K562 (cell line): ENCODE measurements at regions not wholly inside any gene's neighbourhood (a gene's known extent, or its start where the extent isn't known, plus 50 kb on each side); places are given as distances from the start of the nearest gene placed in this dataset.

Experiments used
- ATAC-seq: fragments of 200-7000 bp; cut with Tn5 transposase; 3 replicates; pipeline ENCODE4 v1.9.1; 2020; ENCODE audit warnings: moderate library complexity
- BruUV-seq: library from RNA; stranded (reverse); fragments of 400-500 nt; replicated peaks from 2 replicates; lab custom pipeline; 2021; lab: Mats Ljungman, UMichigan
- CTCF ChIA-PET: fragments of 300-600 bp; formaldehyde crosslinking; extraction: SDS; loops from one replicate; lab custom pipeline; 2021; ENCODE audit warnings: low intra/inter-chr PET ratio; lab: Yijun Ruan, JAX
- POLR2A ChIA-PET: fragments of 300-600, 350-650 bp; sonication (Branson Sonifier 250); formaldehyde crosslinking; extraction: SDS; loops from one replicate; lab custom pipeline; 2021; ENCODE audit warnings: antibody characterized with exemption, inconsistent platforms; lab: Yijun Ruan, JAX
- DNase-seq, 4 experiments: peaks; one replicate each; pipeline versions ENCODE4 v3.0.0 to v3.0.0-alpha.2; 2011 to 2018; ENCODE audit warnings: low spot score in 3 of 4, mixed read lengths in 3 of 4; ENCODE audit errors: extremely low read depth in 1 of 4
- FAIRE-seq: peaks from 2 replicates; lab custom pipeline; 2011; peaks lifted over from hg19 to GRCh38; lab: Jason Lieb, UNC
- H2AFZ ChIP-seq: 2 replicates; pipeline ENCODE4 v1.6.0; 2011; ENCODE audit warnings: low read depth, low read length, control low read depth, inconsistent platforms
- H3K27ac ChIP-seq: fragments of 200-600 bp; 3 replicates; pipeline ENCODE4 v1.8.0; 2011; ENCODE audit warnings: low read depth, mild to moderate bottlenecking, control low read depth, inconsistent platforms, low read length, moderate library complexity, mixed read lengths; ENCODE audit errors: extremely low read depth
- H3K27me3 ChIP-seq, 2 experiments: fragments of 300-600 bp in 1 of 2; 2 replicates in 1 of 2; 3 replicates in 1 of 2; pipeline versions ENCODE4 v1.6.0 to v1.8.0; 2011; ENCODE audit warnings: inconsistent platforms in 2 of 2, low read length in 2 of 2, mild to moderate bottlenecking in 1 of 2, mixed read lengths in 1 of 2, moderate library complexity in 1 of 2; ENCODE audit not compliant: control insufficient read depth in 2 of 2, insufficient read depth in 2 of 2
- H3K36me3 ChIP-seq: fragments of 300-600 bp; 3 replicates; pipeline ENCODE4 v1.8.0; 2011; ENCODE audit warnings: mild to moderate bottlenecking, low read length, inconsistent platforms; ENCODE audit not compliant: control insufficient read depth, insufficient read depth
- H3K4me1 ChIP-seq, 2 experiments: fragments of 200-600 bp in 1 of 2; replicated peaks in 1 of 2; 2 replicates in 1 of 2; 3 replicates in 1 of 2; pipeline versions ENCODE4 v1.5.1 to v1.8.0; 2011; ENCODE audit warnings: inconsistent platforms in 2 of 2, low read length in 2 of 2, mild to moderate bottlenecking in 1 of 2, mixed read lengths in 1 of 2, moderate library complexity in 1 of 2; ENCODE audit not compliant: control insufficient read depth in 2 of 2, insufficient read depth in 2 of 2
- H3K4me2 ChIP-seq: 2 replicates; pipeline ENCODE4 v1.6.1; 2011; ENCODE audit warnings: low read length, control low read depth, inconsistent platforms, mixed read lengths; ENCODE audit not compliant: insufficient read depth
- H3K4me3 ChIP-seq: fragments of 200-600 bp; sonication (generic), shearing (Covaris generic); 2 replicates; pipeline ENCODE4 v1.5.1; 2016; ENCODE audit warnings: control low read depth, inconsistent platforms
- H3K79me2 ChIP-seq: fragments of 200-600 bp; 3 replicates; pipeline ENCODE4 v1.8.0; 2011; ENCODE audit warnings: low read length, inconsistent platforms; ENCODE audit not compliant: control insufficient read depth, insufficient read depth
- H3K9ac ChIP-seq, 2 experiments: 2 replicates each; pipeline versions ENCODE4 v1.6.0 to v1.6.1; 2011; ENCODE audit warnings: low read depth in 2 of 2, low read length in 2 of 2, control low read depth in 1 of 2, inconsistent platforms in 1 of 2, mild to moderate bottlenecking in 1 of 2, mixed read lengths in 1 of 2; ENCODE audit not compliant: insufficient read depth in 1 of 2
- H3K9me1 ChIP-seq: one replicate; pipeline ENCODE4 v1.6.0; 2011; ENCODE audit warnings: inconsistent platforms, mild to moderate bottlenecking, low read length, moderate library complexity; ENCODE audit not compliant: control insufficient read depth, insufficient read depth
- H3K9me3 ChIP-seq: replicated peaks from 2 replicates; pipeline ENCODE4 v1.5.1; 2011; ENCODE audit warnings: low read depth, low read length, inconsistent platforms; ENCODE audit not compliant: control insufficient read depth, insufficient read depth
- H4K20me1 ChIP-seq: replicated peaks from 2 replicates; pipeline ENCODE4 v1.6.1; 2011; ENCODE audit warnings: low read length, inconsistent platforms, mixed read lengths; ENCODE audit not compliant: control insufficient read depth, insufficient read depth
- E2F5 ChIP-seq: sonication (generic); formaldehyde crosslinking; IDR thresholded peaks from 2 replicates; pipeline ENCODE4 v1.8.0; 2022; ENCODE audit warnings: mild to moderate bottlenecking, missing genetic modification reagents
- EHMT2 ChIP-seq: fragments of 450-650 bp; IDR thresholded peaks from 2 replicates; pipeline ENCODE4 v1.6.1; 2018; ENCODE audit warnings: antibody characterized with exemption
- IRF1 ChIP-seq: sonication (generic); formaldehyde crosslinking; IDR thresholded peaks from 2 replicates; pipeline ENCODE4 v1.8.0; 2022; ENCODE audit warnings: missing genetic modification reagents, mild to moderate bottlenecking, borderline replicate concordance
- POLR2AphosphoS2 ChIP-seq: IDR thresholded peaks from 2 replicates; pipeline ENCODE4 v1.6.1; 2012; ENCODE audit warnings: low read length, improper control_type of control experiment
- SMAD3 ChIP-seq: fragments of 450-650 bp; formaldehyde crosslinking; conservative IDR thresholded peaks from 2 replicates; pipeline ENCODE4 v1.4.0; 2020; ENCODE audit warnings: mild to moderate bottlenecking
- THRB ChIP-seq: fragments of 450-650 bp; formaldehyde crosslinking; conservative IDR thresholded peaks from 2 replicates; pipeline ENCODE4 v1.4.0; 2022; ENCODE audit warnings: mild to moderate bottlenecking, missing genetic modification characterization
- XRCC3 ChIP-seq: fragments of 450-650 bp; IDR thresholded peaks from 2 replicates; pipeline ENCODE4 v1.6.1; 2017; ENCODE audit warnings: mild to moderate bottlenecking, moderate library complexity
- ZNF224 ChIP-seq: sonication (generic); formaldehyde crosslinking; IDR thresholded peaks from 2 replicates; pipeline ENCODE4 v1.8.0; 2022; ENCODE audit warnings: mild to moderate bottlenecking, missing genetic modification reagents
- ZNF707 ChIP-seq: fragments of 250-450 bp; sonication (Bioruptor Pico); conservative IDR thresholded peaks from 2 replicates; pipeline ENCODE4 v1.8.0; 2022; ENCODE audit warnings: inconsistent platforms, mild to moderate bottlenecking, moderate library complexity
- ZSCAN29 ChIP-seq: fragments of 450-650 bp; IDR thresholded peaks from 2 replicates; pipeline ENCODE4 v1.6.1; 2017
- WGBS: fragments of 100-300 bp; shearing (Covaris generic); methylation state at CpG from one replicate; pipeline ENCODE4 v1.1.6; 2016; ENCODE audit warnings: low coverage, mixed read lengths; ENCODE audit not compliant: insufficient coverage; ENCODE audit errors: missing lambda C conversion rate; 5-methylcytosine and 5-hydroxymethylcytosine counted together
- in situ Hi-C: fragments of 300-500 bp; cut with MboI; formaldehyde crosslinking; loops from 4 replicates; pipeline ENCODE4 v1.15.0; 2018; ENCODE audit warnings: inconsistent platforms, mixed read lengths
- intact Hi-C: fragments of 100-400 bp; cut with micrococcal nuclease; formaldehyde crosslinking; loops from 2 replicates; pipeline ENCODE4 v1.14.2; 2022
- TF ChIP-seq, protein P1 (sequence below): sonication (generic); formaldehyde crosslinking; IDR thresholded peaks from 2 replicates; pipeline ENCODE4 v1.4.0; 2020; ENCODE audit warnings: mild to moderate bottlenecking, missing genetic modification reagents

- no peak overlapping the region for H2AFZ ChIP-seq
- H3K4me3 ChIP-seq: no peak overlapping the region
- POLR2A ChIA-PET: no interaction called here
- in situ Hi-C loops: no loop called here
- no peaks in the 10 kb centered on the region for H3K4me1 ChIP-seq
- no peak overlapping the region for H3K9ac ChIP-seq
- H3K79me2 ChIP-seq: no peaks in the 10 kb centered on the region
- 7% methylated on average over 4 of the region's 4 CpGs for WGBS
- TF ChIP-seq E2F5 (no peak), ZNF224 (CRISPR knock-in tag) (no peak), ZNF707 (CRISPR knock-in tag) (no peak), EHMT2 (no peak)
- TF ChIP-seq, all 486 proteins: peak for 0
- CTCF ChIA-PET: no interaction called here
- no peak for ATAC-seq
- DNase-seq: no peak
- Histone ChIP-seq H3K27ac (no peak overlapping the region), H3K4me2 (no peak overlapping the region), H3K36me3 (no peaks in the 10 kb centered on the region), H3K9me3 (no peaks in the 10 kb centered on the region), H4K20me1 (no peaks in the 10 kb centered on the region), H3K27me3 (no peaks in the 10 kb centered on the region), H3K9me1 (no peaks in the 10 kb centered on the region)
- intact Hi-C loops: no loop called here
- BruUV-seq: no TSS peak
- no peak for FAIRE-seq
These were observed 954.7 kb upstream of the FANCL start for GRCh38 chr2:59195851-59196250.

DNA sequence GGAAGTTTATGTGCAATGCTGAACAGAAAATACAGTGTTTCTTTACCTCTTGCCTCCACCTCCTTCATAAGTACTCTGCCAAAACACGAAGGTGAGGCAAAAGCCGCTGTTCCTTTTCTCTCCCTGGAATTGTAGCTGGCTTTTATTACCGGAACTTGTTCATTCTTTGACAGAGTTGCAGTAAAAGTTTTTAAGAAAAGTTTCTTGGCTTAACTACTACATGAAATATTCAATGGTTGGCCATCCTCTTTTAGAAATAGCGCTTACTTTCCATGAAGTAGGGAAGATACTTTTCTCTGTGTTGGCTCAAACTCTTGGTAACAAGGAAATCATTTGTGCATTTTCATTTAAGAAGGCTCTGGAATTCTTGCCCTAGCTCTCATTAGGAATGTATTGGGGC lies 950.7 kb upstream of the FANCL start:
- in situ Hi-C loops: no loop called here
- ATAC-seq: no peak
- H3K4me1 ChIP-seq: no peaks in the 10 kb centered on the region
- TF ChIP-seq, protein P1, sequence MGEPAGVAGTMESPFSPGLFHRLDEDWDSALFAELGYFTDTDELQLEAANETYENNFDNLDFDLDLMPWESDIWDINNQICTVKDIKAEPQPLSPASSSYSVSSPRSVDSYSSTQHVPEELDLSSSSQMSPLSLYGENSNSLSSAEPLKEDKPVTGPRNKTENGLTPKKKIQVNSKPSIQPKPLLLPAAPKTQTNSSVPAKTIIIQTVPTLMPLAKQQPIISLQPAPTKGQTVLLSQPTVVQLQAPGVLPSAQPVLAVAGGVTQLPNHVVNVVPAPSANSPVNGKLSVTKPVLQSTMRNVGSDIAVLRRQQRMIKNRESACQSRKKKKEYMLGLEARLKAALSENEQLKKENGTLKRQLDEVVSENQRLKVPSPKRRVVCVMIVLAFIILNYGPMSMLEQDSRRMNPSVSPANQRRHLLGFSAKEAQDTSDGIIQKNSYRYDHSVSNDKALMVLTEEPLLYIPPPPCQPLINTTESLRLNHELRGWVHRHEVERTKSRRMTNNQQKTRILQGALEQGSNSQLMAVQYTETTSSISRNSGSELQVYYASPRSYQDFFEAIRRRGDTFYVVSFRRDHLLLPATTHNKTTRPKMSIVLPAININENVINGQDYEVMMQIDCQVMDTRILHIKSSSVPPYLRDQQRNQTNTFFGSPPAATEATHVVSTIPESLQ (CRISPR knock-in tag): no peak
- TF ChIP-seq XRCC3 (no peak), SMAD3 (no peak), THRB (CRISPR knock-in tag) (no peak), ZSCAN29 (no peak), POLR2AphosphoS2 (no peak), IRF1 (CRISPR knock-in tag) (no peak)

More for the DNA sequence above, 950.7 kb upstream of the FANCL start:
- Histone ChIP-seq H3K4me2 (no peak overlapping the region), H3K9ac (no peak overlapping the region), H3K4me3 (no peak overlapping the region), H3K9me3 (no peaks in the 10 kb centered on the region), H2AFZ (no peak overlapping the region), H3K27me3 (no peaks in the 10 kb centered on the region), H3K27ac (no peak overlapping the region), H3K9me1 (no peaks in the 10 kb centered on the region), H3K36me3 (no peaks in the 10 kb centered on the region), H3K79me2 (no peaks in the 10 kb centered on the region), H4K20me1 (no peaks in the 10 kb centered on the region)
- 2% methylated on average over 4 of the region's 4 CpGs for WGBS
- DNase-seq: no peak
- FAIRE-seq: no peak
- POLR2A ChIA-PET: no interaction called here
- CTCF ChIA-PET: no interaction called here
- no TSS peak for BruUV-seq
- intact Hi-C loops: no loop called here
